Panc1 (cell line): ENCODE measurements at regions not wholly inside any gene's neighbourhood (a gene's known extent, or its start where the extent isn't known, plus 50 kb on each side); places are given as distances from the start of the nearest gene placed in this dataset.

Experiments used
- CTCF ChIP-seq: fragments of 450-650 bp; IDR thresholded peaks from 2 replicates; pipeline ENCODE4 v1.5.1; 2017; ENCODE audit warnings: mild to moderate bottlenecking
- POLR2AphosphoS5 ChIP-seq: IDR thresholded peaks from 2 replicates; pipeline ENCODE4 v1.6.1; 2012; ENCODE audit warnings: mild to moderate bottlenecking, low read depth, low read length, moderate library complexity
- TCF7L2 ChIP-seq: IDR thresholded peaks from 2 replicates; pipeline ENCODE4 v1.6.1; 2011; ENCODE audit warnings: mild to moderate bottlenecking, low read depth, low read length, inconsistent platforms

- TF ChIP-seq POLR2AphosphoS5 (no peak), CTCF (no peak), TCF7L2 (no peak)
These were observed 216.2 kb downstream of the ENC1 start for GRCh38 chr5:74424162-74424868.
